ENCODE measurements at regions not wholly inside any gene's neighbourhood (a gene's known extent, or its start where the extent isn't known, plus 50 kb on each side); places are given as distances from the start of the nearest gene placed in this dataset.

DNA sequence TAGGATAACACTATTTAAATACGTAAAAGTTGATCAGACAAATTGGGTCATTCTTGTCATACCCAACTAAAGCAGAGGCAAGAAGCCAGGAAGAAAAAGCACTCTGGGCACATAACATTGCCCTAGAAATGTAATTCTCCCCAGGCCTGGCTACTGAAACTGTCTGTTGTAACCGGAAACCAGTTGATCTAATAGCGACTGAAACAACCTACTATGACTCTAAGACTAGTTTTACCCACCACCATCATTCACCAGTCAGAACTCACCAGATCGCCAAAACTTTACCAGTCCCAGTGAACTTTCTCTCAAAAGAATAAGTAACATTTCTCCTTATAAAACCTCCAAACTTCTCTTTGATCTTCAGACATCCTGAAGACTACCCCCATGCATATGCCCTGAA is 99.3 kb upstream of the WWC1 start:
- no peak for TF ChIP-seq ZNF232 (CRISPR knock-in tag; IDR thresholded peaks at IDR 0.05)
- no peak for TF ChIP-seq NR2C2 (CRISPR knock-in tag; IDR thresholded peaks at IDR 0.05)
- TF ChIP-seq, protein P1, sequence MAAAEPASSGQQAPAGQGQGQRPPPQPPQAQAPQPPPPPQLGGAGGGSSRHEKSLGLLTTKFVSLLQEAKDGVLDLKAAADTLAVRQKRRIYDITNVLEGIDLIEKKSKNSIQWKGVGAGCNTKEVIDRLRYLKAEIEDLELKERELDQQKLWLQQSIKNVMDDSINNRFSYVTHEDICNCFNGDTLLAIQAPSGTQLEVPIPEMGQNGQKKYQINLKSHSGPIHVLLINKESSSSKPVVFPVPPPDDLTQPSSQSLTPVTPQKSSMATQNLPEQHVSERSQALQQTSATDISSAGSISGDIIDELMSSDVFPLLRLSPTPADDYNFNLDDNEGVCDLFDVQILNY (CRISPR knock-in tag; IDR thresholded peaks at IDR 0.05) = no peak
- no peak for TF ChIP-seq TCF7 (CRISPR knock-in tag; IDR thresholded peaks at IDR 0.05; ENCODE audit: low read depth)
- TF ChIP-seq JAZF1 (CRISPR knock-in tag; IDR thresholded peaks at IDR 0.05) = no peak
- TF ChIP-seq ERG (CRISPR knock-in tag; IDR thresholded peaks at IDR 0.05) = no peak
- no peak for TF ChIP-seq ZNF396 (CRISPR knock-in tag; IDR thresholded peaks at IDR 0.05; ENCODE audit: borderline replicate concordance)
- no peak for TF ChIP-seq CREB1 (CRISPR knock-in tag; IDR thresholded peaks at IDR 0.05)
- no peak for TF ChIP-seq NR3C1 (CRISPR knock-in tag; conservative IDR thresholded peaks at IDR 0.05; ENCODE audit: low read depth)
- TF ChIP-seq CREM (CRISPR knock-in tag; IDR thresholded peaks at IDR 0.05) = no peak
- TF ChIP-seq PRDM15 (CRISPR knock-in tag; IDR thresholded peaks at IDR 0.05) = no peak
- no peak for TF ChIP-seq ATF3 (CRISPR knock-in tag; conservative IDR thresholded peaks at IDR 0.05)
- TF ChIP-seq RORB (CRISPR knock-in tag; IDR thresholded peaks at IDR 0.05) = no peak
- TF ChIP-seq OVOL2 (CRISPR knock-in tag; IDR thresholded peaks at IDR 0.05; ENCODE audit: borderline replicate concordance) = no peak
- TF ChIP-seq TEAD4 (CRISPR knock-in tag; IDR thresholded peaks at IDR 0.05) = no peak
- TF ChIP-seq HMGA2 (CRISPR knock-in tag; IDR thresholded peaks at IDR 0.05) = no peak
- TF ChIP-seq, protein P2, sequence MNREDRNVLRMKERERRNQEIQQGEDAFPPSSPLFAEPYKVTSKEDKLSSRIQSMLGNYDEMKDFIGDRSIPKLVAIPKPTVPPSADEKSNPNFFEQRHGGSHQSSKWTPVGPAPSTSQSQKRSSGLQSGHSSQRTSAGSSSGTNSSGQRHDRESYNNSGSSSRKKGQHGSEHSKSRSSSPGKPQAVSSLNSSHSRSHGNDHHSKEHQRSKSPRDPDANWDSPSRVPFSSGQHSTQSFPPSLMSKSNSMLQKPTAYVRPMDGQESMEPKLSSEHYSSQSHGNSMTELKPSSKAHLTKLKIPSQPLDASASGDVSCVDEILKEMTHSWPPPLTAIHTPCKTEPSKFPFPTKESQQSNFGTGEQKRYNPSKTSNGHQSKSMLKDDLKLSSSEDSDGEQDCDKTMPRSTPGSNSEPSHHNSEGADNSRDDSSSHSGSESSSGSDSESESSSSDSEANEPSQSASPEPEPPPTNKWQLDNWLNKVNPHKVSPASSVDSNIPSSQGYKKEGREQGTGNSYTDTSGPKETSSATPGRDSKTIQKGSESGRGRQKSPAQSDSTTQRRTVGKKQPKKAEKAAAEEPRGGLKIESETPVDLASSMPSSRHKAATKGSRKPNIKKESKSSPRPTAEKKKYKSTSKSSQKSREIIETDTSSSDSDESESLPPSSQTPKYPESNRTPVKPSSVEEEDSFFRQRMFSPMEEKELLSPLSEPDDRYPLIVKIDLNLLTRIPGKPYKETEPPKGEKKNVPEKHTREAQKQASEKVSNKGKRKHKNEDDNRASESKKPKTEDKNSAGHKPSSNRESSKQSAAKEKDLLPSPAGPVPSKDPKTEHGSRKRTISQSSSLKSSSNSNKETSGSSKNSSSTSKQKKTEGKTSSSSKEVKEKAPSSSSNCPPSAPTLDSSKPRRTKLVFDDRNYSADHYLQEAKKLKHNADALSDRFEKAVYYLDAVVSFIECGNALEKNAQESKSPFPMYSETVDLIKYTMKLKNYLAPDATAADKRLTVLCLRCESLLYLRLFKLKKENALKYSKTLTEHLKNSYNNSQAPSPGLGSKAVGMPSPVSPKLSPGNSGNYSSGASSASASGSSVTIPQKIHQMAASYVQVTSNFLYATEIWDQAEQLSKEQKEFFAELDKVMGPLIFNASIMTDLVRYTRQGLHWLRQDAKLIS (CRISPR knock-in tag; IDR thresholded peaks at IDR 0.05; ENCODE audit: borderline replicate concordance) = no peak
- TF ChIP-seq E2F1 (CRISPR knock-in tag; IDR thresholded peaks at IDR 0.05) = no peak
- TF ChIP-seq, protein P3, sequence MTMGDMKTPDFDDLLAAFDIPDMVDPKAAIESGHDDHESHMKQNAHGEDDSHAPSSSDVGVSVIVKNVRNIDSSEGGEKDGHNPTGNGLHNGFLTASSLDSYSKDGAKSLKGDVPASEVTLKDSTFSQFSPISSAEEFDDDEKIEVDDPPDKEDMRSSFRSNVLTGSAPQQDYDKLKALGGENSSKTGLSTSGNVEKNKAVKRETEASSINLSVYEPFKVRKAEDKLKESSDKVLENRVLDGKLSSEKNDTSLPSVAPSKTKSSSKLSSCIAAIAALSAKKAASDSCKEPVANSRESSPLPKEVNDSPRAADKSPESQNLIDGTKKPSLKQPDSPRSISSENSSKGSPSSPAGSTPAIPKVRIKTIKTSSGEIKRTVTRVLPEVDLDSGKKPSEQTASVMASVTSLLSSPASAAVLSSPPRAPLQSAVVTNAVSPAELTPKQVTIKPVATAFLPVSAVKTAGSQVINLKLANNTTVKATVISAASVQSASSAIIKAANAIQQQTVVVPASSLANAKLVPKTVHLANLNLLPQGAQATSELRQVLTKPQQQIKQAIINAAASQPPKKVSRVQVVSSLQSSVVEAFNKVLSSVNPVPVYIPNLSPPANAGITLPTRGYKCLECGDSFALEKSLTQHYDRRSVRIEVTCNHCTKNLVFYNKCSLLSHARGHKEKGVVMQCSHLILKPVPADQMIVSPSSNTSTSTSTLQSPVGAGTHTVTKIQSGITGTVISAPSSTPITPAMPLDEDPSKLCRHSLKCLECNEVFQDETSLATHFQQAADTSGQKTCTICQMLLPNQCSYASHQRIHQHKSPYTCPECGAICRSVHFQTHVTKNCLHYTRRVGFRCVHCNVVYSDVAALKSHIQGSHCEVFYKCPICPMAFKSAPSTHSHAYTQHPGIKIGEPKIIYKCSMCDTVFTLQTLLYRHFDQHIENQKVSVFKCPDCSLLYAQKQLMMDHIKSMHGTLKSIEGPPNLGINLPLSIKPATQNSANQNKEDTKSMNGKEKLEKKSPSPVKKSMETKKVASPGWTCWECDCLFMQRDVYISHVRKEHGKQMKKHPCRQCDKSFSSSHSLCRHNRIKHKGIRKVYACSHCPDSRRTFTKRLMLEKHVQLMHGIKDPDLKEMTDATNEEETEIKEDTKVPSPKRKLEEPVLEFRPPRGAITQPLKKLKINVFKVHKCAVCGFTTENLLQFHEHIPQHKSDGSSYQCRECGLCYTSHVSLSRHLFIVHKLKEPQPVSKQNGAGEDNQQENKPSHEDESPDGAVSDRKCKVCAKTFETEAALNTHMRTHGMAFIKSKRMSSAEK (CRISPR knock-in tag; IDR thresholded peaks at IDR 0.05; ENCODE audit: borderline replicate concordance) = no peak
- no peak for TF ChIP-seq ZNF317 (CRISPR knock-in tag; IDR thresholded peaks at IDR 0.05; ENCODE audit: borderline replicate concordance, low read depth)
- DNase-seq (ENCODE audit: low spot score) (no peak), ATAC-seq (no peak)
- H3K36me3 Mint-ChIP-seq = no peaks in the 10 kb centered on the region
- H3K4me3 Mint-ChIP-seq = no peak overlapping the region
- ChIA-PET POLR2A (no interaction called here), CTCF (interaction anchor here (1.3 kb wide), 1 partner anchor 78 kb away, joined by 3 read pairs; no protein-coding TSS in a partner anchor)
- peaks cover 9% of the 10 kb centered on the region for H3K4me1 Mint-ChIP-seq
- H3K27ac Mint-ChIP-seq = no peak overlapping the region
- H3K27me3 Mint-ChIP-seq (ENCODE audit: low read depth) = no peaks in the 10 kb centered on the region
- no peaks in the 10 kb centered on the region for H3K9me3 Mint-ChIP-seq
